ENCODE measurements at regions not wholly inside any gene's neighbourhood (a gene's known extent, or its start where the extent isn't known, plus 50 kb on each side); places are given as distances from the start of the nearest gene placed in this dataset.

DNA sequence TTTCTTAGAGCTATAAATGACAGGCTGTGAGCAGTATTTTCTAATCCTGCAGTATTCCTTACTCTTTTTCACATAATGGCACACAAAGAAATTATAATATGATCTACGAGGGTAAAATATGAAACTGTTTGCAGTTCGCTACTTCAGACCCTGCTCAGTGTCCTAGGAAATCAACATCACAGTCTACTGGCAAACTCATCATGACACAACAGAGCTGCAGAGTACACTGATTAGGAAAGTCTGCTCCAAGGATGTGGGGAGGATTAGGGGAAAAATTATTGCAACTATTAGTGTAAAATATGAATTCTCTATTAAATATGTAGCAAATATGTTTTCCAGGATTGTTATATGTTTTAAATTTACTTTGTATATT, 149.2 kb upstream of the REG3G start:
- TF ChIP-seq, protein P1, sequence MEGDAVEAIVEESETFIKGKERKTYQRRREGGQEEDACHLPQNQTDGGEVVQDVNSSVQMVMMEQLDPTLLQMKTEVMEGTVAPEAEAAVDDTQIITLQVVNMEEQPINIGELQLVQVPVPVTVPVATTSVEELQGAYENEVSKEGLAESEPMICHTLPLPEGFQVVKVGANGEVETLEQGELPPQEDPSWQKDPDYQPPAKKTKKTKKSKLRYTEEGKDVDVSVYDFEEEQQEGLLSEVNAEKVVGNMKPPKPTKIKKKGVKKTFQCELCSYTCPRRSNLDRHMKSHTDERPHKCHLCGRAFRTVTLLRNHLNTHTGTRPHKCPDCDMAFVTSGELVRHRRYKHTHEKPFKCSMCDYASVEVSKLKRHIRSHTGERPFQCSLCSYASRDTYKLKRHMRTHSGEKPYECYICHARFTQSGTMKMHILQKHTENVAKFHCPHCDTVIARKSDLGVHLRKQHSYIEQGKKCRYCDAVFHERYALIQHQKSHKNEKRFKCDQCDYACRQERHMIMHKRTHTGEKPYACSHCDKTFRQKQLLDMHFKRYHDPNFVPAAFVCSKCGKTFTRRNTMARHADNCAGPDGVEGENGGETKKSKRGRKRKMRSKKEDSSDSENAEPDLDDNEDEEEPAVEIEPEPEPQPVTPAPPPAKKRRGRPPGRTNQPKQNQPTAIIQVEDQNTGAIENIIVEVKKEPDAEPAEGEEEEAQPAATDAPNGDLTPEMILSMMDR (IDR thresholded peaks at IDR 0.05): no peak
- no peak for TF ChIP-seq POLR2AphosphoS5 (IDR thresholded peaks at IDR 0.05; ENCODE audit: insufficient read depth in 1 of 2, low read depth in 1 of 2)
- no peak for TF ChIP-seq POLR2A (IDR thresholded peaks at IDR 0.05)

Data from vagina (tissue), 2 donors.